Ovary (tissue), 7 donors: ENCODE measurements at regions not wholly inside any gene's neighbourhood (a gene's known extent, or its start where the extent isn't known, plus 50 kb on each side); places are given as distances from the start of the nearest gene placed in this dataset.

Experiments
- DNase-seq, 5 donors: peaks; one replicate each; pipeline ENCODE4 v3.0.0-alpha.2; 2019 to 2020
- H3K27ac ChIP-seq, 2 donors: fragments of 200-600 bp; one replicate each; pipeline versions ENCODE4 v1.5.1 to v1.8.0; 2019 to 2022
- H3K27me3 ChIP-seq: fragments of 200-600 bp; one replicate; pipeline ENCODE4 v1.8.0; 2022
- H3K36me3 ChIP-seq: fragments of 200-600 bp; sonication (generic); one replicate; pipeline ENCODE4 v1.5.1; 2019
- H3K4me1 ChIP-seq: one replicate; pipeline ENCODE4 v1.8.1; 2013; ENCODE audit warnings: mild to moderate bottlenecking, moderate library complexity; ENCODE audit not compliant: insufficient read depth
- H3K4me3 ChIP-seq: fragments of 200-600 bp; sonication (generic); one replicate; pipeline ENCODE4 v1.5.1; 2017
- H3K9me3 ChIP-seq, 2 donors: fragments of 200-600 bp in 1 of 2; sonication (generic) in 1 of 2; one replicate each; pipeline versions ENCODE4 v1.5.1 to v1.8.1; 2013 to 2019; ENCODE audit warnings: mild to moderate bottlenecking in 1 of 2, moderate library complexity in 1 of 2
- CTCF ChIP-seq, 3 donors: fragments of 450-650 bp in 2 of 3; fragments of 200-600 bp in 1 of 3; IDR thresholded peaks; one replicate each; pipeline versions ENCODE4 v1.5.1 to v1.8.0; 2016 to 2022; ENCODE audit warnings: antibody characterized with exemption in 3 of 3, mild to moderate bottlenecking in 1 of 3
- EP300 ChIP-seq: sonication (generic); formaldehyde crosslinking; IDR thresholded peaks from one replicate; pipeline ENCODE4 v1.6.1; 2017; ENCODE audit warnings: antibody characterized with exemption
- POLR2A ChIP-seq: fragments of 450-650 bp; IDR thresholded peaks from one replicate; pipeline ENCODE4 v1.6.1; 2017; ENCODE audit warnings: antibody characterized with exemption, mild to moderate bottlenecking, moderate library complexity
- WGBS, 3 donors: extraction: QIAGEN DNeasy Blood & Tissue Kit in 1 of 3; methylation state at CpG; one replicate each; pipeline versions ENCODE4 v1.1.5 to v1.1.7; 2013 to 2017; 5-methylcytosine and 5-hydroxymethylcytosine counted together
- intact Hi-C, 4 donors: fragments of 100-400 bp; cut with DNase I; formaldehyde crosslinking; loops; one replicate each; pipeline versions ENCODE4 v1.11.0 to v1.15.1; 2022 to 2023
- donor health status: DM: no; HTN: no; CAD: no; lungs with moderate emphysema.
- donor health status: DM: no; HTN: no; CAD: no.
- donor health status: Bipolar disorder and iron deficiency.
- donor health status: DM: no; HTN: no; CAD: no.
- donor health status: DM: yes; HTN: yes; CAD: no.

GRCh38 chr13:34210341-34210740, 392.4 kb downstream of the RFC3 start:
- Histone ChIP-seq H3K4me3 (no peak overlapping the region), H3K27ac (no peak overlapping the region), H3K4me1 (peaks cover 2% of the 10 kb centered on the region), H3K27me3 (no peaks in the 10 kb centered on the region), H3K36me3 (no peaks in the 10 kb centered on the region), H3K9me3 (no peaks in the 10 kb centered on the region)
- no peak for DNase-seq
- intact Hi-C loops: no loop called here
- no peak for TF ChIP-seq EP300
- TF ChIP-seq POLR2A: no peak
- no peak for TF ChIP-seq CTCF (IDR thresholded peaks at IDR 0.05)
- 51 to 65% (median 54%) methylated on average over 1 of the region's 1 CpG for WGBS, 3 donors

- no peak overlapping the region for H3K4me3 ChIP-seq
- intact Hi-C loops: no loop called here
- TF ChIP-seq EP300 (no peak), CTCF (IDR thresholded peaks at IDR 0.05) (no peak), POLR2A (no peak)
- WGBS, 3 donors: 88 to 96% (median 90%) methylated on average over 2 of the region's 2 CpGs
- H3K4me1 ChIP-seq: no peaks in the 10 kb centered on the region
- H3K36me3 ChIP-seq: no peaks in the 10 kb centered on the region
- DNase-seq: no peak
- no peaks in the 10 kb centered on the region for H3K9me3 ChIP-seq
- H3K27ac ChIP-seq: no peak overlapping the region
- H3K27me3 ChIP-seq: no peaks in the 10 kb centered on the region
Measured at GRCh38 chr13:34214686-34215085, 396.7 kb downstream of the RFC3 start.

GRCh38 chr13:34216256-34216655, 398.3 kb downstream of the RFC3 start:
- H3K4me3 ChIP-seq: no peak overlapping the region
- intact Hi-C loops: no loop called here
- WGBS, 3 donors: 70 to 75% (median 74%) methylated on average over 4 of the region's 4 CpGs
- no peaks in the 10 kb centered on the region for H3K9me3 ChIP-seq
- no peaks in the 10 kb centered on the region for H3K36me3 ChIP-seq
- H3K27me3 ChIP-seq: no peaks in the 10 kb centered on the region
- H3K27ac ChIP-seq: no peak overlapping the region
- H3K4me1 ChIP-seq: no peaks in the 10 kb centered on the region
- no peak for TF ChIP-seq CTCF (IDR thresholded peaks at IDR 0.05)
- no peak for TF ChIP-seq POLR2A
- TF ChIP-seq EP300: no peak
- DNase-seq: no peak

GRCh38 chr13:34217343-34218025, 399.5 kb downstream of the RFC3 start:
- intact Hi-C loops: no loop called here

More at GRCh38 chr13:34217343-34218025, 399.5 kb downstream of the RFC3 start:
- H3K4me1 ChIP-seq: no peaks in the 10 kb centered on the region
- H3K27me3 ChIP-seq: no peaks in the 10 kb centered on the region
- no peak overlapping the region for H3K27ac ChIP-seq
- no peaks in the 10 kb centered on the region for H3K9me3 ChIP-seq
- H3K4me3 ChIP-seq: no peak overlapping the region
- 81 to 88% (median 87%) methylated on average over 12 of the region's 12 CpGs for WGBS, 3 donors
- no peak for TF ChIP-seq EP300
- no peak for TF ChIP-seq CTCF (IDR thresholded peaks at IDR 0.05)
- no peak for TF ChIP-seq POLR2A
- no peak for DNase-seq
- H3K36me3 ChIP-seq: no peaks in the 10 kb centered on the region
